Loucy (cell line): ENCODE measurements at regions not wholly inside any gene's neighbourhood (a gene's known extent, or its start where the extent isn't known, plus 50 kb on each side); places are given as distances from the start of the nearest gene placed in this dataset.

Experiments
- H2AFZ ChIP-seq: fragments of 200-600 bp; sonication (generic); 2 replicates; pipeline ENCODE4 v1.6.0; 2016; ENCODE audit warnings: antibody characterized with exemption, mild to moderate bottlenecking, low read length, moderate library complexity
- H3F3A ChIP-seq: fragments of 200-600 bp; 2 replicates; pipeline ENCODE4 v1.6.0; 2016; ENCODE audit warnings: antibody characterized with exemption, low read depth, mild to moderate bottlenecking
- H3K27me3 ChIP-seq: fragments of 200-600 bp; sonication (generic); 2 replicates; pipeline ENCODE4 v1.6.1; 2014; ENCODE audit warnings: low read length, mild to moderate bottlenecking; ENCODE audit not compliant: insufficient read depth, poor library complexity, severe bottlenecking
- H3K36me3 ChIP-seq: fragments of 200-600 bp; sonication (generic); 2 replicates; pipeline ENCODE4 v1.6.1; 2016; ENCODE audit warnings: low read length; ENCODE audit not compliant: insufficient read depth
- H3K4me1 ChIP-seq: fragments of 200-600 bp; sonication (generic); 2 replicates; pipeline ENCODE4 v1.5.1; 2014; ENCODE audit warnings: low read length, mild to moderate bottlenecking; ENCODE audit not compliant: insufficient read depth, poor library complexity, severe bottlenecking
- H3K4me2 ChIP-seq: fragments of 200-600 bp; sonication (generic); 2 replicates; pipeline ENCODE4 v1.6.0; 2014; ENCODE audit warnings: antibody characterized with exemption, low read length, low read depth, mild to moderate bottlenecking; ENCODE audit not compliant: poor library complexity, severe bottlenecking
- H3K4me3 ChIP-seq: fragments of 200-600 bp; sonication (generic); 2 replicates; pipeline ENCODE4 v1.5.1; 2014; ENCODE audit warnings: low read length, mild to moderate bottlenecking, mixed read lengths; ENCODE audit not compliant: poor library complexity, severe bottlenecking
- H3K79me2 ChIP-seq: fragments of 200-600 bp; sonication (generic); 2 replicates; pipeline ENCODE4 v1.6.1; 2014; ENCODE audit warnings: low read length; ENCODE audit not compliant: insufficient read depth
- H3K9ac ChIP-seq: fragments of 200-600 bp; sonication (generic); 2 replicates; pipeline ENCODE4 v1.6.0; 2014; ENCODE audit warnings: mild to moderate bottlenecking, low read depth, low read length, moderate library complexity; ENCODE audit not compliant: poor library complexity, severe bottlenecking
- H3K9me2 ChIP-seq: fragments of 200-600 bp; sonication (generic); replicated peaks from 2 replicates; pipeline ENCODE4 v1.6.1; 2016; ENCODE audit warnings: low read depth, low read length, mixed read lengths
- H3K9me3 ChIP-seq: fragments of 200-600 bp; sonication (generic); 2 replicates; pipeline ENCODE4 v1.6.1; 2014; ENCODE audit warnings: mild to moderate bottlenecking, antibody characterized with exemption, low read length, low read depth; ENCODE audit not compliant: insufficient read depth
- H4K20me1 ChIP-seq: fragments of 200-600 bp; sonication (generic); 2 replicates; pipeline ENCODE4 v1.6.0; 2014; ENCODE audit warnings: antibody characterized with exemption, low read length, mild to moderate bottlenecking; ENCODE audit not compliant: insufficient read depth, poor library complexity, severe bottlenecking
- CTCF ChIP-seq: fragments of 200-600 bp; sonication (generic); conservative IDR thresholded peaks from 2 replicates; pipeline ENCODE4 v1.5.1; 2014; ENCODE audit warnings: mild to moderate bottlenecking, antibody characterized with exemption, low read length
- EZH2phosphoT487 ChIP-seq: fragments of 200-600 bp; IDR thresholded peaks from 2 replicates; pipeline ENCODE4 v1.6.1; 2018; ENCODE audit warnings: antibody characterized with exemption, mild to moderate bottlenecking, moderate library complexity, borderline replicate concordance

GRCh38 chr5:104533498-104533897, 970.9 kb upstream of the NUDT12 start:
- H3K27me3 ChIP-seq: no peaks in the 10 kb centered on the region
- H3K79me2 ChIP-seq: no peaks in the 10 kb centered on the region
- no peaks in the 10 kb centered on the region for H3K9me3 ChIP-seq
- H3K4me2 ChIP-seq: no peak overlapping the region
- H3K36me3 ChIP-seq: no peaks in the 10 kb centered on the region
- no peaks in the 10 kb centered on the region for H3K4me1 ChIP-seq
- no peak for TF ChIP-seq EZH2phosphoT487
- no peak for TF ChIP-seq CTCF
- no peak overlapping the region for H3K4me3 ChIP-seq
- H3K9me2 ChIP-seq: no peaks in the 10 kb centered on the region
- no peaks in the 10 kb centered on the region for H3F3A ChIP-seq
- no peak overlapping the region for H3K9ac ChIP-seq
- no peaks in the 10 kb centered on the region for H4K20me1 ChIP-seq
- no peak overlapping the region for H2AFZ ChIP-seq

GRCh38 chr5:104526866-104527265, 964.3 kb upstream of the NUDT12 start:
- Histone ChIP-seq H3K9me2 (no peaks in the 10 kb centered on the region), H2AFZ (no peak overlapping the region), H3K4me3 (no peak overlapping the region), H3K9ac (no peak overlapping the region), H3K4me1 (no peaks in the 10 kb centered on the region), H3K79me2 (no peaks in the 10 kb centered on the region), H3K4me2 (no peak overlapping the region), H4K20me1 (no peaks in the 10 kb centered on the region), H3K36me3 (no peaks in the 10 kb centered on the region), H3F3A (no peaks in the 10 kb centered on the region), H3K9me3 (no peaks in the 10 kb centered on the region), H3K27me3 (no peaks in the 10 kb centered on the region)
- no peak for TF ChIP-seq CTCF
- TF ChIP-seq EZH2phosphoT487: no peak

- H3K79me2 ChIP-seq: no peaks in the 10 kb centered on the region
- H3K9me2 ChIP-seq: no peaks in the 10 kb centered on the region
- H3K9me3 ChIP-seq: no peaks in the 10 kb centered on the region
- H3K4me2 ChIP-seq: no peak overlapping the region
- no peaks in the 10 kb centered on the region for H3K4me1 ChIP-seq
- no peak overlapping the region for H2AFZ ChIP-seq
- no peak overlapping the region for H3K9ac ChIP-seq
- no peak overlapping the region for H3K4me3 ChIP-seq
- no peaks in the 10 kb centered on the region for H4K20me1 ChIP-seq
- H3K27me3 ChIP-seq: no peaks in the 10 kb centered on the region
- no peak for TF ChIP-seq CTCF
- H3K36me3 ChIP-seq: no peaks in the 10 kb centered on the region
- no peaks in the 10 kb centered on the region for H3F3A ChIP-seq
These were observed 951.1 kb upstream of the NUDT12 start for GRCh38 chr5:104513640-104514072.
